NOMO-1 treated with dmso at 0.1 percent for 144 hours (cell line): ENCODE measurements at regions not wholly inside any gene's neighbourhood (a gene's known extent, or its start where the extent isn't known, plus 50 kb on each side); places are given as distances from the start of the nearest gene placed in this dataset.

ENCODE experiments used
- DNase-seq: peaks from one replicate; lab custom pipeline; 2025; ENCODE audit not compliant: unreplicated experiment; lab: John Stamatoyannopoulos, UW

GRCh38 chr17:14910916-14911315 lies 354.2 kb downstream of the PMP22 start:
- DNase-seq = no peak

DNA sequence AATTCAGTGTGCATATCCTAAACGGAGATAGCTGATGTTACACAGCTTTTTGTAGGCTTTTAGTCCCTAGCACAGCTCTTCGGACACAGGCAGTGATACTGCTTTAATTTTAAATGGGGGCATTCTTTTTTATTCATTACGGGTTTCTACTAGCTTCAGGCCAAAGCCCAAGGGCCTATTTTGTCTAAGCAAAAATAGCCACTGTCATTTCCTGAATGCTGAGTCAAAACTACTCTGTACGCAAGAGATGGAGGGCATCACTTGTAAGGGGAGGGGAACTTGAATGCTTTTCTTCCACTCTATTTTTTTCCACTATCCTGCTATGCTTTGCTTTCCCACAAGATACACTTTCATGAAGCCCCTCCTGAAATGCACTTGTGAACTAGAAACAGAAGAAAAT lies 360.7 kb downstream of the PMP22 start:
- no peak for DNase-seq

- no peak for DNase-seq
Measured at GRCh38 chr17:14903854-14904253, 361.3 kb downstream of the PMP22 start.

DNA sequence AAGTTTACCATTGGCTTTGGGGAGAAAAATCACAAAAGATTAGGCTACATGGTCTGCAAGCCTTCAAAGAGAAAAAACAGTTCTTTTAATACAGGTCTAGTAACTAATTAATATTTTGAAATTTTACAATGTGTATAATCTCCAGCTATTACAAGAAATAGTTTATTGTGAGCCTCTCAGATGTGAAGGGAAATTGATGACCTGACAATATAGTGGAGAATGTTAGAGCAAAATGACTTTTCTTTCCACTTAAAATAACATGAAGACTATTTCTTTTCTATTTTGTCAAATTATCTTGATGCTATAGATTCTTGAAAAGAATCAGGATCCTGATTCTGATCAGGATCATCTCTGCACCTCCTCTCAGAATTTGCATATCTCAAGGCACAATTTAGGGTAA lies 362.3 kb downstream of the PMP22 start:
- DNase-seq = no peak

DNA sequence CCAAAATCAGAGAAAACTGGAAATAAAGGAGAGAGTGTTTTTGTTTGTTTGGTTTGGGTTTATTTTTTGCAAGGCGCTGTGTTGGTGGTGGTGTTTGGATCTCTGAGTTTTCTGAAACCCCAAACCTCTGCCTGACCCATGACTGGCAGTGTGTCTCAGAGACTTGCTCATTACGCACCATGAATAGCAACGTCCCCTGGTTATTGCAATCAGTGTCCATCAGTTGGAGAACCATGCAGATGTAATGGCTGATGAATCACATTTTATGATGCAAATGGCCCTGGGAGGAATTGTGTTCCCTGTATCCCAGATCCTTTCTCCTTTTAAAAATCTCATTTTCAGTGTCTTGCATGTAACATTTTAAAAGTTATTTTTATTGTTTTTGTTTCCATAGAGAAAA lies 362.8 kb downstream of the PMP22 start:
- DNase-seq = no peak

DNA sequence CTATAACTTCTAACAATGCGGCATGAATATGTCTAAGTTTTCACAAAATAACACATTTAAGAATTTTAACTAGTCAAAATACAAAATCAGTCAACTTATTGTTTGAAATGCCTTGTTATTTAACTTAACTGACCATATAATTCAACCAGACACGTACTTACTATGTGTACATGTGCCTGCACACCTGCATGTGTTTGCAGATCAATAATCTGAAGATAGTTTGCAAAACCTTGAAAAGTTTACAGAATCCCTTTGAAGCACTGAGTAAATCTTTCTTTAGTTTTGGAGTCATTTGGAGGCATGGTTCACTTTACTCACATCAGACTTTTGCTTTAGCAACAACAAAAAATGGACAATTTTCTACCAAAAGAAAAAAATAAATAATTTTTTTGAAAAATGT lies 363.8 kb downstream of the PMP22 start:
- DNase-seq = no peak

DNA sequence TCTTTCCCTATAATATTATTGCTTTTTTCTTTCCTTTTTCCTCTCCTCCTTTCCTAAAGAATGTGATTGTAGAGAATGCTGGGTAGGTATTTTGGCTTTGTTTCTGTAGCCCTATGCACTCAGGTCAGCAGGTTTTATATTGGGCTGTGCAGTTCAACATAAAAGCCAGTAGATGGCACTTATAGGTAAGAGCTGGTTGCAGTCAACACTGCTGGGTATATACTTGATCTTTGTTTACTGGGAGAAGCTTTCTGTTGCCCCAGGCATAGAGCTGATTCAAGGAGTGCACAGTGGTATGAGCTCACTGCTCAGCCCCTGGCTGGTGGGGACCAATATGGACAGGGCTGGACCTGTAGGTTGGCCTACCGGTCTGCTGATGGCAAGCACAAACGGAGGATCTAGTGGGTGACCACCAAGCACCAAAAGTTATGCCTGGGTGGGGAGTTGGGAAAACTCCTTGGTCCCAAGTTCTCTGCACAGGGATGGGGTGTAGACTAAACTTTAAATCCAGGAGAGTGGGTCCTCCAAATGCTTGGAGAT lies 378.9 kb downstream of the PMP22 start:
- no peak for DNase-seq

DNA sequence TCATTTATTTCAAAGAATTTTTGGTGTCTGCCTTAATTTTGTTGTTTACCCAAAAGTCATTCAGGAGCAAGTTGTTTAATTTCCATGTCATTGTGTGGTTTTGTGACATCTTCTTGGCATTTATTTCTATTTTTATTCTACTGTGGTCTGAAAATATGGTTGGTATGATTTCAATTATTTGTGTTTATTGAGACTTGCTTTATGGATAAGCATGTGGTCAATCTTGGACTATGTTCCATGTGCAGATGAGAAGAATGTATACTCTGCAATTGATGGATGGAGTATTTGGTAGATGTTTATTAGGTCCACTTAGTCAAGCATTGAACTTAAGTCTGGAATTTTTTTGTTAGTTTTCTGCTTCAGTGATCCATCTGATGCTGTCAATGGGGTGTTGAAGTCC lies 383.0 kb downstream of the PMP22 start:
- no peak for DNase-seq

DNA sequence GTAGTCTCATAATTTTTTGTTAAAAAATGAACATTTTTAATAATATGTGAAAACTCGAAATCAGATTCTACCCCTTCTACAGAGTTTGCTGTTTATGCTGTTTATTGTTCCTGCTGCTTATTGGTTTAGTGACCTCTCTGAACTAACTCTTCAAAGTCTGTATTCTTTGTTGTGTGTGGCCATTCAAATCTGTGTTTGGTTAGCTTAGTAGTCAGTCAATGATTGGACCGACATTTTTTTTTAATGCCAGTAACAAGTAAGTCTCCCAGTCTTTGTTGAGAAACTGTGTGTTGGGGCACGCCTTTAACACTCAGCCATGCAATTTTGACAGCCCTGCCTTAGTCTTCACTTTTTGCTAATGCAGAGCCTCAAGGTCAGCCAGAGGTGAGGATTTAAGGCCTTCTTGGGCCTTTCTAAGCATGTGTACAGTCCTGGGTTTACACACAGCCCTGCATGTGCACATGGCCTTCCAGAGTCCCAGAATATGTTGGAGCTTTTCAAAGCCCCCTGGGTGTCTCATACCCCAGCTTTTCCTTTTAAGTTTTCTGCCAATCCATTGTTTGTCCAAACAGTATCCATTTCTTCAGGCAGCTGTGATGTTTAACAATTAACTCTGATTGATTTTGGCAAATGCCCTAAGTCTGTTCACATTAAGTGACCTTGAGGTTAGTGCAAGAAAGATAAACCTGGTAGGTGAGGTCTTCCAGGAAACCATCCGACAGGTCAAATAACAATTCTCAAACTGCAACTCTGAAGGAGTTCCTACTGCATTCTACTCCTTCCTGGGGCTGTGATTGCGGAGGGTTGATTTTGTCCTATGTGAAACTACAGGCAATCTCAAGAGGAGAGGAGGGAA lies 389.3 kb downstream of the PMP22 start:
- DNase-seq = no peak

DNA sequence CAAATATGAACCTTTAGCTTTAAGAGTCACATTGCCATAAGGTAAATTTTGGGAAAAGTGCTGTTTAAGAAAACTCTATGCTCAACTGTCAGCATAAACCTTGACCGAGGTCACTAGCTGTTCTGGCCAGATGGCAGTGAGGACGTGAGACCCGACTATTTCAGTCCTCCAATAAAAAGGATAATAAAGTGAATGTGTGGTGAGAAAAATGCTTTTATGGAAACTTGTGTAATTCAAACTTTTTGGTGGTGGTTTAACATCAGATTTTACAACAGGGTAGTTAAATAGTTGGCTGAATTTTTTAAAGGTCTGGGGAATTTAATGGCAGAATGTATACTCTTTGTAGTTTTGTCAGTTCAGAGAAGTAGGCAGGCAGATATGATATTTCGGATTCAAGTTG lies 391.1 kb downstream of the PMP22 start:
- DNase-seq = no peak

GRCh38 chr17:14873540-14873939 lies 391.6 kb downstream of the PMP22 start:
- DNase-seq = no peak

- DNase-seq = no peak
Measured at GRCh38 chr17:14871921-14872320, 393.2 kb downstream of the PMP22 start.

GRCh38 chr17:14866266-14866665 lies 398.9 kb downstream of the PMP22 start:
- DNase-seq = no peak

- DNase-seq = no peak
Measured at GRCh38 chr17:14864127-14864526, 401.0 kb downstream of the PMP22 start.

GRCh38 chr17:14859542-14859941 lies 405.6 kb downstream of the PMP22 start:
- no peak for DNase-seq

GRCh38 chr17:14856176-14856575 lies 408.9 kb downstream of the PMP22 start:
- DNase-seq = no peak

DNA sequence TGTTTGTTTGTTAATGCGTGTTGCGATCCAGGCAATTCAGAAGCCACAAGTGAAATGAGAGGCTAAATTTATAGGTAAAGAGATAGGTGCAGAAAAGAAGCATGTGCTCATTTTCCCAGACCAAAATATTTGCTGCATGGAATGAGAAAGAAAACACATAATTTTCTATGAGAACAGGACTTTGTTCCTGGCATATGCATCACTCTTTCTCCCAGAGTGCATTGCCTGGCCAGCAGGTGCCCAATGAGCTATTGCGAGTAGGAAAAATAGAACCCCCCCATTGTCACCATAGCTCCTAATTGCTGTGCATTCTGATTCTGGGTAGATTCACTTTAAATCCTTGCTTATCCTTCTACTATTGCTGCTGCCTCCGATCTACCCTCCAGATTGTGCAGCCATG lies 410.4 kb downstream of the PMP22 start:
- no peak for DNase-seq

GRCh38 chr17:14845591-14846281 lies 419.4 kb downstream of the PMP22 start:
- no peak for DNase-seq

GRCh38 chr17:14843086-14843795 lies 421.9 kb downstream of the PMP22 start:
- DNase-seq = no peak

DNA sequence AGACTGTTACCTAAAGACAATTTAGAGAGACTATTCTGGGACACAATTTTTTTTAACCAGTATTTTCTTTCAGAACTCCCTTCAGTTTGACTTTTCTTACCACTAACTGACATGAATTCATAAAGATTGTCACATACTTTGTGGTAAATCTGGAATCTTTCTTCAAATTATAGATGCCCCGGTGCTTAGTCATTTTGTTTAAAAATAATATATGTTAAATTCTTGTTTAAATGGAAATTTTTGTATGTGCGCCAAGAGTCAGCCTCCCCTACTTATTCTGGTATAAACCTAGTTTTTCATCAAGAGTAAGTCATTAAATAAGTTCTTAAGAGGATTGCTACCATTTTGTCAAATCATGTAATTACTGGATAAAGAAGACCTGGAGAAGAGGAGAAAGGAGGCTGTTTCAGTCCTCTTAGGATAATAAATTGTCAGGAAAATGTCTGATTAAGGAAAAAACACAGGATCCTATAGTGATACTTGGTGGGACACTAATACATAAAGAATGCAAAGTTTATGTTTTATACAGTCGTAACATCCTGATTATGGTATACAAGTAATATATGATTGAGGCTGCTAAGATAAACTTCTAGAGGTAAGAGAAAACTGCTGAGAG lies 424.4 kb downstream of the PMP22 start:
- DNase-seq = no peak

- no peak for DNase-seq
Measured at GRCh38 chr17:14838567-14838966, 426.6 kb downstream of the PMP22 start.
